DND-41 (cell line): ENCODE measurements at regions not wholly inside any gene's neighbourhood (a gene's known extent, or its start where the extent isn't known, plus 50 kb on each side); places are given as distances from the start of the nearest gene placed in this dataset.

Source experiments
- CTCF ChIP-seq: IDR thresholded peaks from 2 replicates; pipeline ENCODE4 v1.5.1; 2012; ENCODE audit warnings: borderline replicate concordance, low read length, moderate library complexity, mild to moderate bottlenecking; ENCODE audit not compliant: poor library complexity, severe bottlenecking; ENCODE audit errors: extremely low read depth
- EZH2 ChIP-seq: IDR thresholded peaks from 3 replicates; pipeline ENCODE4 v1.6.1; 2012; ENCODE audit warnings: borderline replicate concordance, low read depth, mild to moderate bottlenecking, moderate library complexity, low read length, inconsistent platforms; ENCODE audit not compliant: severe bottlenecking

GRCh38 chr5:67873935-67874334 is 341.6 kb upstream of the PIK3R1 start:
- no peak for TF ChIP-seq CTCF
- no peak for TF ChIP-seq EZH2
